ENCODE measurements at regions not wholly inside any gene's neighbourhood (a gene's known extent, or its start where the extent isn't known, plus 50 kb on each side); places are given as distances from the start of the nearest gene placed in this dataset.

- Histone ChIP-seq H3K4me3 (no peak overlapping the region), H3K9me3 (peaks cover 0 to 13% (median 6%) of the 10 kb centered on the region in 8 donors), H3K4me1 (no peaks in the 10 kb centered on the region), H3K27me3 (replicated peaks in 1 of 7) (peaks cover 0 to 9% (median 0%) of the 10 kb centered on the region in 7 donors), H3K36me3 (no peaks in the 10 kb centered on the region), H3K27ac (no peak overlapping the region)
- intact Hi-C loops (cut with DNase I; ENCODE audit: low total_unique reads): no loop called here
- TF ChIP-seq POLR2A (IDR thresholded peaks at IDR 0.05) (no peak), CTCF (IDR thresholded peaks at IDR 0.05 in 8 of 11, conservative IDR thresholded peaks at IDR 0.05 in 3 of 11) (no peak)
- no peak for DNase-seq
Observed at GRCh38 chr21:32894321-32894720, 122.8 kb upstream of the PAXBP1 start.

- intact Hi-C loops (cut with DNase I; ENCODE audit: low total_unique reads): no loop called here
- no peaks in the 10 kb centered on the region for H3K9me3 ChIP-seq
- no peaks in the 10 kb centered on the region for H3K27me3 ChIP-seq (replicated peaks in 1 of 7)
- no peaks in the 10 kb centered on the region for H3K36me3 ChIP-seq
- no peak overlapping the region for H3K4me3 ChIP-seq
- DNase-seq: no peak
- H3K4me1 ChIP-seq: no peaks in the 10 kb centered on the region
- TF ChIP-seq POLR2AphosphoS5 (IDR thresholded peaks at IDR 0.05) (no peak), CTCF (IDR thresholded peaks at IDR 0.05 in 8 of 11, conservative IDR thresholded peaks at IDR 0.05 in 3 of 11) (no peak), POLR2A (IDR thresholded peaks at IDR 0.05) (no peak)
- WGBS, 5 donors: 80 to 90% (median 83%) methylated on average over 4 of the region's 4 CpGs
- H3K27ac ChIP-seq: no peak overlapping the region
Observed at GRCh38 chr21:32900814-32901213, 124.9 kb upstream of the OLIG2 start.

GRCh38 chr21:32907521-32907920 is 118.2 kb upstream of the OLIG2 start:
- 80 to 97% (median 89%) methylated on average over 3 of the region's 3 CpGs for WGBS, 5 donors
- peaks cover 0 to 3% (median 0%) of the 10 kb centered on the region in 7 donors for H3K27me3 ChIP-seq (replicated peaks in 1 of 7)
- H3K9me3 ChIP-seq: no peaks in the 10 kb centered on the region
- H3K4me3 ChIP-seq: no peak overlapping the region
- H3K36me3 ChIP-seq: no peaks in the 10 kb centered on the region
- H3K27ac ChIP-seq: no peak overlapping the region
- no peak for TF ChIP-seq CTCF (IDR thresholded peaks at IDR 0.05 in 8 of 11, conservative IDR thresholded peaks at IDR 0.05 in 3 of 11)
- TF ChIP-seq POLR2AphosphoS5 (IDR thresholded peaks at IDR 0.05): no peak
- no peak for TF ChIP-seq POLR2A (IDR thresholded peaks at IDR 0.05)
- no peaks in the 10 kb centered on the region for H3K4me1 ChIP-seq
- no peak for DNase-seq
- intact Hi-C loops (cut with DNase I; ENCODE audit: low total_unique reads): no loop called here

- Histone ChIP-seq H3K27me3 (replicated peaks in 1 of 7) (peaks cover 0 to 3% (median 0%) of the 10 kb centered on the region in 7 donors), H3K4me3 (no peak overlapping the region), H3K4me1 (no peaks in the 10 kb centered on the region), H3K36me3 (no peaks in the 10 kb centered on the region), H3K9me3 (no peaks in the 10 kb centered on the region), H3K27ac (no peak overlapping the region)
- 73 to 90% (median 85%) methylated on average over 3 of the region's 3 CpGs for WGBS, 5 donors
- no peak for DNase-seq
- intact Hi-C loops (cut with DNase I; ENCODE audit: low total_unique reads): no loop called here
- TF ChIP-seq POLR2AphosphoS5 (IDR thresholded peaks at IDR 0.05): no peak
- no peak for TF ChIP-seq CTCF (IDR thresholded peaks at IDR 0.05 in 8 of 11, conservative IDR thresholded peaks at IDR 0.05 in 3 of 11)
- no peak for TF ChIP-seq POLR2A (IDR thresholded peaks at IDR 0.05)
Observed at GRCh38 chr21:32908534-32908933, 117.2 kb upstream of the OLIG2 start.

Measured in spleen (tissue), 11 donors.